GM21619 (cell line): ENCODE measurements at regions not wholly inside any gene's neighbourhood (a gene's known extent, or its start where the extent isn't known, plus 50 kb on each side); places are given as distances from the start of the nearest gene placed in this dataset.

Experiments
- ATAC-seq: cut with Tn5 transposase; IDR thresholded peaks from one replicate; pipeline ENCODE4 v1.9.1; 2021; ENCODE audit not compliant: unreplicated experiment

- no peak for ATAC-seq
Measured at GRCh38 chr2:16322308-16323125, 343.1 kb downstream of the CYRIA start.

GRCh38 chr2:16321872-16322271 is 343.8 kb downstream of the CYRIA start:
- ATAC-seq, result no peak

GRCh38 chr2:16321256-16321655 is 344.4 kb downstream of the CYRIA start:
- ATAC-seq, result no peak

- no peak for ATAC-seq
Measured at GRCh38 chr2:16320716-16321115, 344.9 kb downstream of the CYRIA start.

- no peak for ATAC-seq
Measured at GRCh38 chr2:16319551-16320121, 346.0 kb downstream of the CYRIA start.

GRCh38 chr2:16318474-16319195 is 347.0 kb downstream of the CYRIA start:
- no peak for ATAC-seq

- no peak for ATAC-seq
Measured at GRCh38 chr2:16318051-16318450, 347.6 kb downstream of the CYRIA start.

GRCh38 chr2:16317211-16317830 is 348.3 kb downstream of the CYRIA start:
- ATAC-seq, result no peak

GRCh38 chr2:16316456-16317210 is 349.0 kb downstream of the CYRIA start:
- no peak for ATAC-seq

GRCh38 chr2:16315908-16316307 is 349.7 kb downstream of the CYRIA start:
- no peak for ATAC-seq

GRCh38 chr2:16315458-16315835 is 350.2 kb downstream of the CYRIA start:
- ATAC-seq, result no peak

GRCh38 chr2:16314691-16315457 is 350.8 kb downstream of the CYRIA start:
- no peak for ATAC-seq

GRCh38 chr2:16314001-16314400 is 351.6 kb downstream of the CYRIA start:
- ATAC-seq, result no peak

- ATAC-seq, result no peak
Measured at GRCh38 chr2:16313235-16313975, 352.2 kb downstream of the CYRIA start.

- ATAC-seq, result no peak
Measured at GRCh38 chr2:16312771-16313170, 352.9 kb downstream of the CYRIA start.

- ATAC-seq, result no peak
Measured at GRCh38 chr2:16311521-16312440, 353.9 kb downstream of the CYRIA start.

- ATAC-seq, result no peak
Measured at GRCh38 chr2:16308816-16309215, 356.8 kb downstream of the CYRIA start.

- ATAC-seq, result no peak
Measured at GRCh38 chr2:16304876-16305590, 360.6 kb downstream of the CYRIA start.
